H1 (cell line): ENCODE measurements at regions not wholly inside any gene's neighbourhood (a gene's known extent, or its start where the extent isn't known, plus 50 kb on each side); places are given as distances from the start of the nearest gene placed in this dataset.

Experiments
- ASH2L ChIP-seq: fragments of 200-600, 300-600 bp; sonication (generic); IDR thresholded peaks from one replicate; pipeline ENCODE4 v1.7.1; 2017; ENCODE audit warnings: low read length
- BACH1 ChIP-seq: IDR thresholded peaks from 2 replicates; pipeline ENCODE4 v1.6.1; 2012; ENCODE audit warnings: low read length, improper control_type of control experiment
- HDAC6 ChIP-seq: IDR thresholded peaks from one replicate; pipeline ENCODE4 v1.7.1; 2012; ENCODE audit warnings: low read depth, mild to moderate bottlenecking, inconsistent platforms, low read length, moderate library complexity
- KDM1A ChIP-seq: fragments of 200-600, 300-600 bp; sonication (generic); IDR thresholded peaks from 2 replicates; pipeline ENCODE4 v1.7.1; 2016; ENCODE audit warnings: mild to moderate bottlenecking, low read length, borderline replicate concordance
- KDM4A ChIP-seq: IDR thresholded peaks from one replicate; pipeline ENCODE4 v1.7.1; 2012; ENCODE audit warnings: low read depth, mild to moderate bottlenecking, moderate library complexity, low read length, inconsistent platforms; ENCODE audit not compliant: severe bottlenecking
- NRF1 ChIP-seq: IDR thresholded peaks from 2 replicates; pipeline ENCODE4 v1.6.1; 2011; ENCODE audit warnings: mild to moderate bottlenecking, low read depth, low read length, improper control_type of control experiment
- SIRT6 ChIP-seq: IDR thresholded peaks from one replicate; pipeline ENCODE4 v1.7.1; 2012; ENCODE audit warnings: low read length, inconsistent platforms
- SP2 ChIP-seq: IDR thresholded peaks from 2 replicates; pipeline ENCODE4 v1.6.1; 2012; ENCODE audit warnings: mild to moderate bottlenecking, low read length, inconsistent platforms
- SUZ12 ChIP-seq: fragments of 200-600 bp; sonication (generic); IDR thresholded peaks from 2 replicates; pipeline ENCODE4 v1.6.1; 2012; ENCODE audit warnings: mild to moderate bottlenecking, inconsistent platforms, low read length, moderate library complexity, mixed read lengths
- YY1 ChIP-seq: IDR thresholded peaks from 2 replicates; pipeline ENCODE4 v1.6.1; 2011; ENCODE audit warnings: low read depth, mild to moderate bottlenecking, low read length
- TF ChIP-seq, protein P1 (sequence below): fragments of 300-600 bp; sonication (generic); IDR thresholded peaks from 2 replicates; pipeline ENCODE4 v1.7.1; 2012; ENCODE audit warnings: low read length, moderate library complexity, mild to moderate bottlenecking, inconsistent platforms; ENCODE audit not compliant: insufficient replicate concordance

DNA sequence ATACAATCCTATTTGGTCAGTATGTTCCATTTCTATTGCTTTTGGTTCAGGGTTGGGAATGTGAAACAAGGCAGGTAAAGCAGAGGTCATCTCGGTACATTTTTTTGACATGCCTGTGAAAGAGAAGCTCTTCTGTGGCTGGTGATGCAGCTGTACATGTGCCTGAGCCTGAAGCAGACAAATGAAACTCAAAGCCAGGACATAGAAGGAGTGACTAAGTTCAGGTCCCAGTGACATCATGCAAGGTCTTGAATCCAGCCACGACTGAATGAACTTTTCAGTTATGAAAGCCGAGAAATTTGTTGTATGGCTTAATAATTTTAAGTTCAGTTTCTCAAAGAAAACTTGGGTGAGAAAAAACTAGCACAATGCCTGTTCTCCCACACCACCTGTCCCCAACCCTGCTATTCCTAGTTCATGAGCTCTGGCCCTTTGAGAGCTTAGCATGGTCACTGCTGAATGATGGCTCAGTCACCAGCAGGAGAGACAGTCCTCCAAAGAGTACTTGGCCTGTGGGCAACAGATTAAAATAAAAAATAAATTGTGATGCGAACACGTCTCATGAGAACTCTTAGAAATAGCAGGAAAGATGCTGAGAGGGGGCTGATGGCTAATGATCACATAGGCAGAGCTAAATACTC lies 600.2 kb upstream of the GRM7 start (continued):
- TF ChIP-seq, protein P1, sequence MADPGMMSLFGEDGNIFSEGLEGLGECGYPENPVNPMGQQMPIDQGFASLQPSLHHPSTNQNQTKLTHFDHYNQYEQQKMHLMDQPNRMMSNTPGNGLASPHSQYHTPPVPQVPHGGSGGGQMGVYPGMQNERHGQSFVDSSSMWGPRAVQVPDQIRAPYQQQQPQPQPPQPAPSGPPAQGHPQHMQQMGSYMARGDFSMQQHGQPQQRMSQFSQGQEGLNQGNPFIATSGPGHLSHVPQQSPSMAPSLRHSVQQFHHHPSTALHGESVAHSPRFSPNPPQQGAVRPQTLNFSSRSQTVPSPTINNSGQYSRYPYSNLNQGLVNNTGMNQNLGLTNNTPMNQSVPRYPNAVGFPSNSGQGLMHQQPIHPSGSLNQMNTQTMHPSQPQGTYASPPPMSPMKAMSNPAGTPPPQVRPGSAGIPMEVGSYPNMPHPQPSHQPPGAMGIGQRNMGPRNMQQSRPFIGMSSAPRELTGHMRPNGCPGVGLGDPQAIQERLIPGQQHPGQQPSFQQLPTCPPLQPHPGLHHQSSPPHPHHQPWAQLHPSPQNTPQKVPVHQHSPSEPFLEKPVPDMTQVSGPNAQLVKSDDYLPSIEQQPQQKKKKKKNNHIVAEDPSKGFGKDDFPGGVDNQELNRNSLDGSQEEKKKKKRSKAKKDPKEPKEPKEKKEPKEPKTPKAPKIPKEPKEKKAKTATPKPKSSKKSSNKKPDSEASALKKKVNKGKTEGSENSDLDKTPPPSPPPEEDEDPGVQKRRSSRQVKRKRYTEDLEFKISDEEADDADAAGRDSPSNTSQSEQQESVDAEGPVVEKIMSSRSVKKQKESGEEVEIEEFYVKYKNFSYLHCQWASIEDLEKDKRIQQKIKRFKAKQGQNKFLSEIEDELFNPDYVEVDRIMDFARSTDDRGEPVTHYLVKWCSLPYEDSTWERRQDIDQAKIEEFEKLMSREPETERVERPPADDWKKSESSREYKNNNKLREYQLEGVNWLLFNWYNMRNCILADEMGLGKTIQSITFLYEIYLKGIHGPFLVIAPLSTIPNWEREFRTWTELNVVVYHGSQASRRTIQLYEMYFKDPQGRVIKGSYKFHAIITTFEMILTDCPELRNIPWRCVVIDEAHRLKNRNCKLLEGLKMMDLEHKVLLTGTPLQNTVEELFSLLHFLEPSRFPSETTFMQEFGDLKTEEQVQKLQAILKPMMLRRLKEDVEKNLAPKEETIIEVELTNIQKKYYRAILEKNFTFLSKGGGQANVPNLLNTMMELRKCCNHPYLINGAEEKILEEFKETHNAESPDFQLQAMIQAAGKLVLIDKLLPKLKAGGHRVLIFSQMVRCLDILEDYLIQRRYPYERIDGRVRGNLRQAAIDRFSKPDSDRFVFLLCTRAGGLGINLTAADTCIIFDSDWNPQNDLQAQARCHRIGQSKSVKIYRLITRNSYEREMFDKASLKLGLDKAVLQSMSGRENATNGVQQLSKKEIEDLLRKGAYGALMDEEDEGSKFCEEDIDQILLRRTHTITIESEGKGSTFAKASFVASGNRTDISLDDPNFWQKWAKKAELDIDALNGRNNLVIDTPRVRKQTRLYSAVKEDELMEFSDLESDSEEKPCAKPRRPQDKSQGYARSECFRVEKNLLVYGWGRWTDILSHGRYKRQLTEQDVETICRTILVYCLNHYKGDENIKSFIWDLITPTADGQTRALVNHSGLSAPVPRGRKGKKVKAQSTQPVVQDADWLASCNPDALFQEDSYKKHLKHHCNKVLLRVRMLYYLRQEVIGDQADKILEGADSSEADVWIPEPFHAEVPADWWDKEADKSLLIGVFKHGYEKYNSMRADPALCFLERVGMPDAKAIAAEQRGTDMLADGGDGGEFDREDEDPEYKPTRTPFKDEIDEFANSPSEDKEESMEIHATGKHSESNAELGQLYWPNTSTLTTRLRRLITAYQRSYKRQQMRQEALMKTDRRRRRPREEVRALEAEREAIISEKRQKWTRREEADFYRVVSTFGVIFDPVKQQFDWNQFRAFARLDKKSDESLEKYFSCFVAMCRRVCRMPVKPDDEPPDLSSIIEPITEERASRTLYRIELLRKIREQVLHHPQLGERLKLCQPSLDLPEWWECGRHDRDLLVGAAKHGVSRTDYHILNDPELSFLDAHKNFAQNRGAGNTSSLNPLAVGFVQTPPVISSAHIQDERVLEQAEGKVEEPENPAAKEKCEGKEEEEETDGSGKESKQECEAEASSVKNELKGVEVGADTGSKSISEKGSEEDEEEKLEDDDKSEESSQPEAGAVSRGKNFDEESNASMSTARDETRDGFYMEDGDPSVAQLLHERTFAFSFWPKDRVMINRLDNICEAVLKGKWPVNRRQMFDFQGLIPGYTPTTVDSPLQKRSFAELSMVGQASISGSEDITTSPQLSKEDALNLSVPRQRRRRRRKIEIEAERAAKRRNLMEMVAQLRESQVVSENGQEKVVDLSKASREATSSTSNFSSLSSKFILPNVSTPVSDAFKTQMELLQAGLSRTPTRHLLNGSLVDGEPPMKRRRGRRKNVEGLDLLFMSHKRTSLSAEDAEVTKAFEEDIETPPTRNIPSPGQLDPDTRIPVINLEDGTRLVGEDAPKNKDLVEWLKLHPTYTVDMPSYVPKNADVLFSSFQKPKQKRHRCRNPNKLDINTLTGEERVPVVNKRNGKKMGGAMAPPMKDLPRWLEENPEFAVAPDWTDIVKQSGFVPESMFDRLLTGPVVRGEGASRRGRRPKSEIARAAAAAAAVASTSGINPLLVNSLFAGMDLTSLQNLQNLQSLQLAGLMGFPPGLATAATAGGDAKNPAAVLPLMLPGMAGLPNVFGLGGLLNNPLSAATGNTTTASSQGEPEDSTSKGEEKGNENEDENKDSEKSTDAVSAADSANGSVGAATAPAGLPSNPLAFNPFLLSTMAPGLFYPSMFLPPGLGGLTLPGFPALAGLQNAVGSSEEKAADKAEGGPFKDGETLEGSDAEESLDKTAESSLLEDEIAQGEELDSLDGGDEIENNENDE, result no peak
- TF ChIP-seq HDAC6 (no peak), SIRT6 (no peak), NRF1 (no peak), KDM4A (no peak), YY1 (no peak), KDM1A (no peak), SUZ12 (no peak), BACH1 (no peak), SP2 (no peak), ASH2L (no peak)
